ENCODE measurements at regions not wholly inside any gene's neighbourhood (a gene's known extent, or its start where the extent isn't known, plus 50 kb on each side); places are given as distances from the start of the nearest gene placed in this dataset.
"Not testable (repeated sequence)": the region's sequence is repeated elsewhere in the genome, so short reads cannot be mapped to it uniquely, and the experiment has no call there.

- Histone ChIP-seq H3K9me3 (no peaks in the 10 kb centered on the region), H3K4me3 (ENCODE audit: low read depth, low read length) (no peak overlapping the region), H3K4me1 (no peaks in the 10 kb centered on the region), H3K27me3 (0 out of 2 replicates have a peak, but pooled peaks cover 2% of the 10 kb centered on the region), H3K36me3 (no peaks in the 10 kb centered on the region)
- no peak for DNase-seq
- TF ChIP-seq CTCF (IDR thresholded peaks at IDR 0.05; ENCODE audit: low read depth, low read length) = no peak
Measured at GRCh38 chr6:27190126-27190525, 57.4 kb upstream of the PRSS16 start.

GRCh38 chr6:27194453-27194852 is 53.0 kb upstream of the PRSS16 start:
- H3K36me3 ChIP-seq; H3K9me3 ChIP-seq; DNase-seq; H3K27me3 ChIP-seq; H3K4me3 ChIP-seq (ENCODE audit: low read depth, low read length); H3K4me1 ChIP-seq: not testable (repeated sequence)

GRCh38 chr6:27195547-27195946 is 52.0 kb upstream of the PRSS16 start:
- H3K27me3 ChIP-seq; H3K9me3 ChIP-seq; H3K36me3 ChIP-seq; H3K4me3 ChIP-seq (ENCODE audit: low read depth, low read length); DNase-seq; H3K4me1 ChIP-seq: not testable (repeated sequence)

All from BE2C (cell line).